ENCODE measurements at regions not wholly inside any gene's neighbourhood (a gene's known extent, or its start where the extent isn't known, plus 50 kb on each side); places are given as distances from the start of the nearest gene placed in this dataset.

DNA sequence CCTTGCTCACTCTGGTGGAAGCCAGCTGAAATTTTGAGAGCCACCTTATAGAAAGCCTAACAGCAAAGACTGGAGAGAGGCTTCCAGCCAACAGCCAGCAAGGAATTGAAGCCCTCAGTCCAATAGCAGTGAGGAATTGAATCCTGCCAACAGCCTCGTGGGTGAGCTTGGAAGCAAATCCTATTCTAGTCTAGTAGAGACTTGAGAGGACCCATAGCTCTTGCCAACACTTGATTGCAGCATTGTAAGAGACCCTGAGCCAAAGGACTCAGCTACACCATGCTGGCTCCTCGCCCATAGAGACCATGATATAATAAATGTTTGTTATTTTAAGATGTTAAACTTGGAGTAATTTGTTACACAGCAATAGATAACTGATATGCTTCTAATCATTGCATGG lies 403.0 kb upstream of the TNP1 start:
- TF ChIP-seq, protein P1, sequence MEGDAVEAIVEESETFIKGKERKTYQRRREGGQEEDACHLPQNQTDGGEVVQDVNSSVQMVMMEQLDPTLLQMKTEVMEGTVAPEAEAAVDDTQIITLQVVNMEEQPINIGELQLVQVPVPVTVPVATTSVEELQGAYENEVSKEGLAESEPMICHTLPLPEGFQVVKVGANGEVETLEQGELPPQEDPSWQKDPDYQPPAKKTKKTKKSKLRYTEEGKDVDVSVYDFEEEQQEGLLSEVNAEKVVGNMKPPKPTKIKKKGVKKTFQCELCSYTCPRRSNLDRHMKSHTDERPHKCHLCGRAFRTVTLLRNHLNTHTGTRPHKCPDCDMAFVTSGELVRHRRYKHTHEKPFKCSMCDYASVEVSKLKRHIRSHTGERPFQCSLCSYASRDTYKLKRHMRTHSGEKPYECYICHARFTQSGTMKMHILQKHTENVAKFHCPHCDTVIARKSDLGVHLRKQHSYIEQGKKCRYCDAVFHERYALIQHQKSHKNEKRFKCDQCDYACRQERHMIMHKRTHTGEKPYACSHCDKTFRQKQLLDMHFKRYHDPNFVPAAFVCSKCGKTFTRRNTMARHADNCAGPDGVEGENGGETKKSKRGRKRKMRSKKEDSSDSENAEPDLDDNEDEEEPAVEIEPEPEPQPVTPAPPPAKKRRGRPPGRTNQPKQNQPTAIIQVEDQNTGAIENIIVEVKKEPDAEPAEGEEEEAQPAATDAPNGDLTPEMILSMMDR (IDR thresholded peaks at IDR 0.05) = no peak
- no peak for TF ChIP-seq POLR2A (IDR thresholded peaks at IDR 0.05)
